ENCODE measurements at regions not wholly inside any gene's neighbourhood (a gene's known extent, or its start where the extent isn't known, plus 50 kb on each side); places are given as distances from the start of the nearest gene placed in this dataset.

DNA sequence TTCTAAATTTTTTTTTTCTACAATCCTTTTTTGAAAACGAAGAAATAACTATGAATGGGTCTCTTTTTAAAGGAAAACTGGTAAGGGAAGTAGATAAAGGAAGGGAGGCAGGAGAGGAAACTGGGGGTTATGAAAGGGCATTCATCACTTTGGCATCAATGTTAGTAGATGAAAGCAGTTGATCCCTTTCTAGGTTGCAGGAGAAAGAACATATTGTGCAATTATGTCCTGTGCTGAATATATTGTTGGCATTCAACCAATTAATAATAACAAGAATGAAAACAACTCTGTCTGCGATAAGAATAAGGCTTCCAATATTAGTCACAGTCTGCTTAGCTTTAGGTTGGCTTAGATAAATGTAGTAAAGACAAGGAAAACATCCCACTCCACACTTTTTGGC, 796.8 kb upstream of the KLHL1 start:
- TF ChIP-seq ZFP82 (CRISPR knock-in tag; IDR thresholded peaks at IDR 0.05; ENCODE audit: borderline replicate concordance) = no peak
- no peak for TF ChIP-seq ZKSCAN8 (CRISPR knock-in tag; IDR thresholded peaks at IDR 0.05; ENCODE audit: borderline replicate concordance)
- no peak for TF ChIP-seq RFX3 (CRISPR knock-in tag; IDR thresholded peaks at IDR 0.05)
